Amniotic epithelial cell (primary cell): ENCODE measurements at regions not wholly inside any gene's neighbourhood (a gene's known extent, or its start where the extent isn't known, plus 50 kb on each side); places are given as distances from the start of the nearest gene placed in this dataset.
"Not testable (repeated sequence)": the region's sequence is repeated elsewhere in the genome, so short reads cannot be mapped to it uniquely, and the experiment has no call there.

Source experiments
- DNase-seq: peaks from one replicate; pipeline ENCODE4 v3.0.0-alpha.2; 2010; ENCODE audit warnings: low read depth

- DNase-seq: peak; percentile 48
These were observed 128.5 kb upstream of the KIF26B start for GRCh38 chr1:245026247-245026646.

GRCh38 chr1:245025525-245025924 lies 129.3 kb upstream of the KIF26B start:
- no peak for DNase-seq

- DNase-seq: no peak
These were observed 131.6 kb upstream of the KIF26B start for GRCh38 chr1:245023222-245023621.

- DNase-seq: no peak
These were observed 134.8 kb upstream of the KIF26B start for GRCh38 chr1:245019910-245020486.

- DNase-seq: no peak
These were observed 138.1 kb upstream of the KIF26B start for GRCh38 chr1:245016700-245017099.

GRCh38 chr1:245015031-245015430 lies 139.8 kb upstream of the KIF26B start:
- DNase-seq: no peak

- DNase-seq: no peak
These were observed 140.3 kb upstream of the KIF26B start for GRCh38 chr1:245014247-245015029.

- no peak for DNase-seq
These were observed 144.7 kb upstream of the KIF26B start for GRCh38 chr1:245010018-245010614.

- DNase-seq: peak; percentile 36
These were observed 144.4 kb upstream of the HNRNPU start for GRCh38 chr1:245008761-245009160.

- no peak for DNase-seq
These were observed 143.5 kb upstream of the HNRNPU start for GRCh38 chr1:245007852-245008251.

GRCh38 chr1:245003246-245003645 lies 138.9 kb upstream of the HNRNPU start:
- no peak for DNase-seq

- no peak for DNase-seq
These were observed 136.9 kb upstream of the HNRNPU start for GRCh38 chr1:245001252-245001651.

GRCh38 chr1:245000872-245001188 lies 136.5 kb upstream of the HNRNPU start:
- DNase-seq: no peak

GRCh38 chr1:244999644-245000043 lies 135.3 kb upstream of the HNRNPU start:
- not testable (repeated sequence) for DNase-seq

- no peak for DNase-seq
These were observed 134.5 kb upstream of the HNRNPU start for GRCh38 chr1:244998717-244999346.

GRCh38 chr1:244995602-244996400 lies 131.5 kb upstream of the HNRNPU start:
- DNase-seq: no peak

GRCh38 chr1:244992833-244993232 lies 128.5 kb upstream of the HNRNPU start:
- DNase-seq: no peak

- DNase-seq: peak; percentile 58
These were observed 125.5 kb upstream of the HNRNPU start for GRCh38 chr1:244989813-244990212.

- DNase-seq: no peak
These were observed 124.2 kb upstream of the HNRNPU start for GRCh38 chr1:244988521-244988920.

GRCh38 chr1:244980605-244981004 lies 116.3 kb upstream of the HNRNPU start:
- DNase-seq: no peak

GRCh38 chr1:244974550-244974949 lies 110.2 kb upstream of the HNRNPU start:
- no peak for DNase-seq

- DNase-seq: no peak
These were observed 109.8 kb upstream of the HNRNPU start for GRCh38 chr1:244974106-244974505.
